ENCODE measurements at regions not wholly inside any gene's neighbourhood (a gene's known extent, or its start where the extent isn't known, plus 50 kb on each side); places are given as distances from the start of the nearest gene placed in this dataset.

GRCh38 chr6:91681296-91681695 lies 1094.4 kb upstream of the MAP3K7 start:
- TF ChIP-seq CTCF (IDR thresholded peaks at IDR 0.05; ENCODE audit: insufficient read depth, low read length) (no peak), POLR2AphosphoS5 (IDR thresholded peaks at IDR 0.05; ENCODE audit: low read depth) (no peak), REST (IDR thresholded peaks at IDR 0.05; ENCODE audit: insufficient replicate concordance, low read depth) (no peak)
